Anterior cingulate cortex (tissue), 58 donors: ENCODE measurements at regions not wholly inside any gene's neighbourhood (a gene's known extent, or its start where the extent isn't known, plus 50 kb on each side); places are given as distances from the start of the nearest gene placed in this dataset.

ENCODE experiments used
- DNase-seq, 58 donors: peaks; one replicate each; lab custom pipeline; 2025; lab: John Stamatoyannopoulos, UW

- DNase-seq: no peak
Observed at GRCh38 chr12:28930704-28931103, 218.4 kb upstream of the FAR2 start.

- DNase-seq: no peak
Observed at GRCh38 chr12:28933176-28933575, 215.9 kb upstream of the FAR2 start.

GRCh38 chr12:28933864-28934527 is 215.1 kb upstream of the FAR2 start:
- no peak for DNase-seq

GRCh38 chr12:28936221-28936620 is 212.9 kb upstream of the FAR2 start:
- DNase-seq: peak in 14 of 58 donors; percentile 2 to 48 (median 32)

- DNase-seq: peak in 1 of 58 donors; percentile 8
Observed at GRCh38 chr12:28936711-28937110, 212.4 kb upstream of the FAR2 start.

- no peak for DNase-seq
Observed at GRCh38 chr12:28937196-28937595, 211.9 kb upstream of the FAR2 start.

GRCh38 chr12:28938056-28938455 is 211.0 kb upstream of the FAR2 start:
- no peak for DNase-seq

- DNase-seq: no peak
Observed at GRCh38 chr12:28938581-28939235, 210.4 kb upstream of the FAR2 start.

GRCh38 chr12:28939427-28939826 is 209.7 kb upstream of the FAR2 start:
- no peak for DNase-seq

GRCh38 chr12:28941248-28941647 is 207.8 kb upstream of the FAR2 start:
- DNase-seq: no peak

- no peak for DNase-seq
Observed at GRCh38 chr12:28946361-28946760, 202.7 kb upstream of the FAR2 start.

- DNase-seq: no peak
Observed at GRCh38 chr12:28948685-28949084, 200.4 kb upstream of the FAR2 start.

- no peak for DNase-seq
Observed at GRCh38 chr12:28949184-28949583, 199.9 kb upstream of the FAR2 start.

GRCh38 chr12:28950049-28950448 is 199.0 kb upstream of the FAR2 start:
- no peak for DNase-seq

GRCh38 chr12:28951935-28952334 is 197.1 kb upstream of the FAR2 start:
- DNase-seq: no peak

GRCh38 chr12:28954333-28954732 is 194.7 kb upstream of the FAR2 start:
- no peak for DNase-seq

GRCh38 chr12:28955491-28955890 is 193.6 kb upstream of the FAR2 start:
- no peak for DNase-seq

GRCh38 chr12:28955931-28956330 is 193.1 kb upstream of the FAR2 start:
- DNase-seq: no peak

GRCh38 chr12:28958553-28959195 is 190.4 kb upstream of the FAR2 start:
- no peak for DNase-seq

GRCh38 chr12:28961948-28962384 is 187.1 kb upstream of the FAR2 start:
- no peak for DNase-seq

GRCh38 chr12:28963554-28963953 is 185.5 kb upstream of the FAR2 start:
- no peak for DNase-seq
